Activated naive CD8-positive, alpha-beta T cell treated with anti-CD3 and anti-CD28 coated beads for 36 hours (primary cell): ENCODE measurements at regions not wholly inside any gene's neighbourhood (a gene's known extent, or its start where the extent isn't known, plus 50 kb on each side); places are given as distances from the start of the nearest gene placed in this dataset.

Experiments used
- DNase-seq: peaks from one replicate; pipeline ENCODE4 v3.0.0; 2021
- H3K27ac Mint-ChIP-seq: one replicate; pipeline ENCODE4 v1.8.0; 2022; ENCODE audit warnings: mild to moderate bottlenecking, moderate library complexity, mixed read lengths
- H3K27me3 Mint-ChIP-seq: one replicate; pipeline ENCODE4 v1.8.0; 2022; ENCODE audit warnings: mild to moderate bottlenecking, mixed read lengths
- H3K36me3 Mint-ChIP-seq: one replicate; pipeline ENCODE4 v1.8.0; 2021; ENCODE audit warnings: mild to moderate bottlenecking, mixed read lengths
- H3K4me1 Mint-ChIP-seq: one replicate; pipeline ENCODE4 v1.8.0; 2021; ENCODE audit warnings: mixed read lengths
- H3K4me3 Mint-ChIP-seq: one replicate; pipeline ENCODE4 v1.8.0; 2022; ENCODE audit warnings: mild to moderate bottlenecking, moderate library complexity, mixed read lengths
- H3K9me3 Mint-ChIP-seq: one replicate; pipeline ENCODE4 v1.8.0; 2022; ENCODE audit warnings: mixed read lengths

GRCh38 chr12:43087195-43088091 lies 464.6 kb downstream of the ADAMTS20 start:
- H3K36me3 Mint-ChIP-seq: no peaks in the 10 kb centered on the region
- H3K4me1 Mint-ChIP-seq: no peaks in the 10 kb centered on the region
- H3K27ac Mint-ChIP-seq: no peak overlapping the region
- peaks cover 8% of the 10 kb centered on the region for H3K9me3 Mint-ChIP-seq
- H3K4me3 Mint-ChIP-seq: no peak overlapping the region
- no peak for DNase-seq
- H3K27me3 Mint-ChIP-seq: no peaks in the 10 kb centered on the region

- H3K27me3 Mint-ChIP-seq: no peaks in the 10 kb centered on the region
- no peaks in the 10 kb centered on the region for H3K36me3 Mint-ChIP-seq
- DNase-seq: no peak
These were observed 472.5 kb downstream of the ADAMTS20 start for GRCh38 chr12:43079476-43079875.

GRCh38 chr12:43078976-43079375 lies 473.0 kb downstream of the ADAMTS20 start:
- Mint-ChIP-seq H3K4me3 (no peak overlapping the region), H3K9me3 (peaks cover 2% of the 10 kb centered on the region), H3K4me1 (no peaks in the 10 kb centered on the region), H3K36me3 (no peaks in the 10 kb centered on the region), H3K27me3 (no peaks in the 10 kb centered on the region), H3K27ac (no peak overlapping the region)
- no peak for DNase-seq

More at GRCh38 chr12:43079476-43079875, 472.5 kb downstream of the ADAMTS20 start:
- H3K27ac Mint-ChIP-seq: no peak overlapping the region
- no peak overlapping the region for H3K4me3 Mint-ChIP-seq
- H3K4me1 Mint-ChIP-seq: no peaks in the 10 kb centered on the region
- peaks cover 2% of the 10 kb centered on the region for H3K9me3 Mint-ChIP-seq

- H3K36me3 Mint-ChIP-seq: no peaks in the 10 kb centered on the region
- H3K9me3 Mint-ChIP-seq: no peaks in the 10 kb centered on the region
- H3K27me3 Mint-ChIP-seq: no peaks in the 10 kb centered on the region
- H3K4me3 Mint-ChIP-seq: no peak overlapping the region
- H3K4me1 Mint-ChIP-seq: no peaks in the 10 kb centered on the region
- H3K27ac Mint-ChIP-seq: no peak overlapping the region
- DNase-seq: no peak
These were observed 479.6 kb downstream of the ADAMTS20 start for GRCh38 chr12:43072431-43072830.

GRCh38 chr12:43069768-43070221 lies 480.2 kb upstream of the PRICKLE1 start:
- no peaks in the 10 kb centered on the region for H3K9me3 Mint-ChIP-seq
- H3K4me1 Mint-ChIP-seq: no peaks in the 10 kb centered on the region
- no peak overlapping the region for H3K27ac Mint-ChIP-seq
- H3K4me3 Mint-ChIP-seq: no peak overlapping the region
- no peak for DNase-seq
- H3K27me3 Mint-ChIP-seq: no peaks in the 10 kb centered on the region
- H3K36me3 Mint-ChIP-seq: no peaks in the 10 kb centered on the region

- Mint-ChIP-seq H3K9me3 (no peaks in the 10 kb centered on the region), H3K4me3 (no peak overlapping the region), H3K27ac (no peak overlapping the region), H3K27me3 (no peaks in the 10 kb centered on the region), H3K36me3 (no peaks in the 10 kb centered on the region), H3K4me1 (no peaks in the 10 kb centered on the region)
- DNase-seq: no peak
These were observed 476.9 kb upstream of the PRICKLE1 start for GRCh38 chr12:43066471-43066870.

GRCh38 chr12:43063650-43064049 lies 474.1 kb upstream of the PRICKLE1 start:
- no peaks in the 10 kb centered on the region for H3K9me3 Mint-ChIP-seq
- no peaks in the 10 kb centered on the region for H3K27me3 Mint-ChIP-seq
- no peak overlapping the region for H3K4me3 Mint-ChIP-seq
- H3K4me1 Mint-ChIP-seq: no peaks in the 10 kb centered on the region
- no peak for DNase-seq
- no peak overlapping the region for H3K27ac Mint-ChIP-seq
- no peaks in the 10 kb centered on the region for H3K36me3 Mint-ChIP-seq

GRCh38 chr12:43062201-43062895 lies 472.8 kb upstream of the PRICKLE1 start:
- peaks cover 2% of the 10 kb centered on the region for H3K9me3 Mint-ChIP-seq
- no peak for DNase-seq
- no peak overlapping the region for H3K27ac Mint-ChIP-seq
- H3K27me3 Mint-ChIP-seq: no peaks in the 10 kb centered on the region
- no peaks in the 10 kb centered on the region for H3K36me3 Mint-ChIP-seq
- no peak overlapping the region for H3K4me3 Mint-ChIP-seq
- no peaks in the 10 kb centered on the region for H3K4me1 Mint-ChIP-seq

- H3K27me3 Mint-ChIP-seq: no peaks in the 10 kb centered on the region
- no peaks in the 10 kb centered on the region for H3K36me3 Mint-ChIP-seq
- H3K4me1 Mint-ChIP-seq: no peaks in the 10 kb centered on the region
- no peak for DNase-seq
- peaks cover 2% of the 10 kb centered on the region for H3K9me3 Mint-ChIP-seq
- no peak overlapping the region for H3K27ac Mint-ChIP-seq
- H3K4me3 Mint-ChIP-seq: no peak overlapping the region
These were observed 471.2 kb upstream of the PRICKLE1 start for GRCh38 chr12:43060742-43061141.

GRCh38 chr12:43058616-43059015 lies 469.1 kb upstream of the PRICKLE1 start:
- no peak overlapping the region for H3K27ac Mint-ChIP-seq
- H3K36me3 Mint-ChIP-seq: no peaks in the 10 kb centered on the region
- H3K27me3 Mint-ChIP-seq: no peaks in the 10 kb centered on the region
- DNase-seq: no peak
- no peak overlapping the region for H3K4me3 Mint-ChIP-seq
- peaks cover 2% of the 10 kb centered on the region for H3K9me3 Mint-ChIP-seq
- no peaks in the 10 kb centered on the region for H3K4me1 Mint-ChIP-seq

- no peak for DNase-seq
- Mint-ChIP-seq H3K27me3 (no peaks in the 10 kb centered on the region), H3K36me3 (no peaks in the 10 kb centered on the region), H3K4me3 (no peak overlapping the region), H3K27ac (no peak overlapping the region), H3K9me3 (peaks cover 2% of the 10 kb centered on the region), H3K4me1 (no peaks in the 10 kb centered on the region)
These were observed 468.0 kb upstream of the PRICKLE1 start for GRCh38 chr12:43057566-43057965.

- H3K27ac Mint-ChIP-seq: no peak overlapping the region
These were observed 464.5 kb upstream of the PRICKLE1 start for GRCh38 chr12:43054085-43054484.

GRCh38 chr12:43052441-43052840 lies 462.9 kb upstream of the PRICKLE1 start:
- no peaks in the 10 kb centered on the region for H3K4me1 Mint-ChIP-seq

More at GRCh38 chr12:43054085-43054484, 464.5 kb upstream of the PRICKLE1 start:
- Mint-ChIP-seq H3K4me3 (no peak overlapping the region), H3K27me3 (no peaks in the 10 kb centered on the region), H3K36me3 (no peaks in the 10 kb centered on the region), H3K9me3 (peaks cover 2% of the 10 kb centered on the region), H3K4me1 (no peaks in the 10 kb centered on the region)
- no peak for DNase-seq

GRCh38 chr12:43044241-43044640 lies 454.7 kb upstream of the PRICKLE1 start:
- Mint-ChIP-seq H3K36me3 (no peaks in the 10 kb centered on the region), H3K9me3 (no peaks in the 10 kb centered on the region), H3K4me3 (no peak overlapping the region), H3K4me1 (no peaks in the 10 kb centered on the region), H3K27ac (no peak overlapping the region), H3K27me3 (no peaks in the 10 kb centered on the region)
- no peak for DNase-seq

More at GRCh38 chr12:43052441-43052840, 462.9 kb upstream of the PRICKLE1 start:
- H3K4me3 Mint-ChIP-seq: no peak overlapping the region
- no peak for DNase-seq
- H3K36me3 Mint-ChIP-seq: no peaks in the 10 kb centered on the region
- H3K27ac Mint-ChIP-seq: no peak overlapping the region
- H3K27me3 Mint-ChIP-seq: no peaks in the 10 kb centered on the region
- no peaks in the 10 kb centered on the region for H3K9me3 Mint-ChIP-seq

- no peak for DNase-seq
- Mint-ChIP-seq H3K27ac (no peak overlapping the region), H3K36me3 (no peaks in the 10 kb centered on the region), H3K9me3 (no peaks in the 10 kb centered on the region), H3K4me1 (no peaks in the 10 kb centered on the region), H3K4me3 (no peak overlapping the region), H3K27me3 (no peaks in the 10 kb centered on the region)
These were observed 449.4 kb upstream of the PRICKLE1 start for GRCh38 chr12:43038991-43039390.
